ENCODE measurements at regions not wholly inside any gene's neighbourhood (a gene's known extent, or its start where the extent isn't known, plus 50 kb on each side); places are given as distances from the start of the nearest gene placed in this dataset.

DNA sequence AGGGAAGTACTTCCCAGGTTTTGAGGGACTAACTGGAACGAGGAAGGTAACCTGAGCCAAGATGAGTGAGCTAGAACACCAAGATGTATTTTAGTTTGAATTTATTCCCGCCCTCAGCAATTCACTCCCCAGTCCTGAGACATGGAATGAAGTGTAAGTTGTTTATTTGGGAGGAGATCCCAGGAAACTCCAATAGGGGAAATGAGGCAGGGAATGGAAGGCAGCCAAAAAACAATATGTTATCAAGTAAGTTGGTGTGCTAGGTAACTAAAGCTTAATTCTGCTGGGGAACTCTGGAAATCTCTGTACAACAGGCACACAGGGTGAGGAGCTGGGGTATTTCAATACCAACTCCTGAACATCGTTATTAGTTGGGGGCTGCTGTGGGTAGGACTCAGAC is 189.7 kb upstream of the HDAC9 start:
- Histone ChIP-seq H4K20me1 (ENCODE audit: insufficient read depth, low read length) (no peaks in the 10 kb centered on the region), H3K4me2 (ENCODE audit: low read length) (no peak overlapping the region), H3K79me2 (ENCODE audit: insufficient read depth, low read depth, low read length) (no peaks in the 10 kb centered on the region), H3K4me3 (ENCODE audit: low read depth, low read length, poor library complexity, severe bottlenecking) (no peak overlapping the region), H3K9me2 (ENCODE audit: insufficient read depth, low read length) (no peaks in the 10 kb centered on the region), H3K27ac (ENCODE audit: low read depth, low read length, poor library complexity, severe bottlenecking) (no peak overlapping the region), H3K9me3 (ENCODE audit: low read length) (no peaks in the 10 kb centered on the region), H2AFZ (ENCODE audit: low read length) (no peak overlapping the region), H3K36me3 (ENCODE audit: insufficient read depth, low read length) (no peaks in the 10 kb centered on the region), H3K4me1 (ENCODE audit: insufficient read depth, low read length, poor library complexity, severe bottlenecking) (no peaks in the 10 kb centered on the region)
- TF ChIP-seq EZH2phosphoT487 (IDR thresholded peaks at IDR 0.05; ENCODE audit: borderline replicate concordance, low read depth, low read length), result no peak
- TF ChIP-seq, protein P1, sequence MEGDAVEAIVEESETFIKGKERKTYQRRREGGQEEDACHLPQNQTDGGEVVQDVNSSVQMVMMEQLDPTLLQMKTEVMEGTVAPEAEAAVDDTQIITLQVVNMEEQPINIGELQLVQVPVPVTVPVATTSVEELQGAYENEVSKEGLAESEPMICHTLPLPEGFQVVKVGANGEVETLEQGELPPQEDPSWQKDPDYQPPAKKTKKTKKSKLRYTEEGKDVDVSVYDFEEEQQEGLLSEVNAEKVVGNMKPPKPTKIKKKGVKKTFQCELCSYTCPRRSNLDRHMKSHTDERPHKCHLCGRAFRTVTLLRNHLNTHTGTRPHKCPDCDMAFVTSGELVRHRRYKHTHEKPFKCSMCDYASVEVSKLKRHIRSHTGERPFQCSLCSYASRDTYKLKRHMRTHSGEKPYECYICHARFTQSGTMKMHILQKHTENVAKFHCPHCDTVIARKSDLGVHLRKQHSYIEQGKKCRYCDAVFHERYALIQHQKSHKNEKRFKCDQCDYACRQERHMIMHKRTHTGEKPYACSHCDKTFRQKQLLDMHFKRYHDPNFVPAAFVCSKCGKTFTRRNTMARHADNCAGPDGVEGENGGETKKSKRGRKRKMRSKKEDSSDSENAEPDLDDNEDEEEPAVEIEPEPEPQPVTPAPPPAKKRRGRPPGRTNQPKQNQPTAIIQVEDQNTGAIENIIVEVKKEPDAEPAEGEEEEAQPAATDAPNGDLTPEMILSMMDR (conservative IDR thresholded peaks at IDR 0.05; ENCODE audit: low read length), result no peak
- POLR2A ChIA-PET, result no interaction called here
- intact Hi-C loops (cut with micrococcal nuclease; ENCODE audit: unreplicated experiment), result no loop called here
- no peak for DNase-seq (ENCODE audit: low spot score)
- CTCF ChIA-PET (ENCODE audit: unreplicated experiment), result interaction anchor here (0.5 kb wide), 1 partner anchor 51 kb away, joined by 3 read pairs; no protein-coding TSS in a partner anchor
- no TSS peak for BruUV-seq (replicated peaks)

DNA sequence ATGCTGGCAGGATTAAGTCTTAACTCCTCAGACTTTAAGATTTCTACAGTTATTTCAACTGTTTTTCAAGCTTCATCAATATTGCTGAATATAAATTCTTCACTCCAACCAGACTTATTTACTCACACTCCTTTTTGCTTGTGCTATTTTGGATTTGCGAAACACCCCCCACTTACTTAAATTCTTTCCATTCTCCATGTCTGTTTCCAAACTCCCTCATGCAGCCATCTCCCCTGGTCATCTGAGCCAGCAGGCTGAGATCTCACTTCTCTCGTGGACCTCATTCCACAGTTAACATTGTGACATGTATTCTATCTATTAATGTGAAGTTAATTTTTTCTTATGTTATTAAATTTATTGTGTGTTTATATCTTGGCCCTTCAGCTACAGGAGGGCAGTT is 188.9 kb upstream of the HDAC9 start:
- TF ChIP-seq, protein P1 (conservative IDR thresholded peaks at IDR 0.05; ENCODE audit: low read length), result no peak
- no peak for TF ChIP-seq EZH2phosphoT487 (IDR thresholded peaks at IDR 0.05; ENCODE audit: borderline replicate concordance, low read depth, low read length)
- H3K4me3 ChIP-seq (ENCODE audit: low read depth, low read length, poor library complexity, severe bottlenecking), result no peak overlapping the region
- no peak for DNase-seq (ENCODE audit: low spot score)
- intact Hi-C loops (cut with micrococcal nuclease; ENCODE audit: unreplicated experiment), result no loop called here
- H3K4me1 ChIP-seq (ENCODE audit: insufficient read depth, low read length, poor library complexity, severe bottlenecking), result no peaks in the 10 kb centered on the region
- no peak overlapping the region for H2AFZ ChIP-seq (ENCODE audit: low read length)
- H3K36me3 ChIP-seq (ENCODE audit: insufficient read depth, low read length), result no peaks in the 10 kb centered on the region
- ChIA-PET CTCF (ENCODE audit: unreplicated experiment) (interaction anchor here (0.6 kb wide), 2 partner anchors 8 to 914 kb away, joined by 4 to 6 read pairs; no protein-coding TSS in a partner anchor), POLR2A (interaction anchor here (1.2 kb wide), 1 partner anchor 23 kb away, joined by 3 read pairs; no protein-coding TSS in a partner anchor)
- H3K79me2 ChIP-seq (ENCODE audit: insufficient read depth, low read depth, low read length), result no peaks in the 10 kb centered on the region
- H3K4me2 ChIP-seq (ENCODE audit: low read length), result no peak overlapping the region
- no peak overlapping the region for H3K27ac ChIP-seq (ENCODE audit: low read depth, low read length, poor library complexity, severe bottlenecking)
- no TSS peak for BruUV-seq (replicated peaks)
- no peaks in the 10 kb centered on the region for H4K20me1 ChIP-seq (ENCODE audit: insufficient read depth, low read length)
- H3K9me3 ChIP-seq (ENCODE audit: low read length), result no peaks in the 10 kb centered on the region
- no peaks in the 10 kb centered on the region for H3K9me2 ChIP-seq (ENCODE audit: insufficient read depth, low read length)

DNA sequence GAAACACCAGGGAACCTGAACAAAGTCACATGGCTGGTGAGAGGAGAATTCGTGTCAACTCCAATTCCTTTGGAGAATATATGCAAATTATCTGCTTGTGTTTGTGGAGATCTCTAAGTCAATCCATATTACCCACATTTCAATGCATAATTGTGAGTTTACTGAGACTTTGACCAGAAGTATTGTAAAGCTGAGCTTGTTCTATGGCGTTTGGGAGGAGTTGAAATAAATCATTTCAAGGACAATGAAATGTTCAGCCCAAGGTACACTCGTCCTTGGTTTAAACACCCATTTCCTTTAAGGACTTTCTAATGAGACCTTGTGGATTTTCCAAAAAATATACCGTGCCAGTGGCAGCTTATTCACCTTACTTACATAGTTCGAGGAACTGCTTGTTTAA is 186.6 kb upstream of the HDAC9 start:
- no peaks in the 10 kb centered on the region for H3K4me1 ChIP-seq (ENCODE audit: insufficient read depth, low read length, poor library complexity, severe bottlenecking)
- no peak overlapping the region for H2AFZ ChIP-seq (ENCODE audit: low read length)
- no peaks in the 10 kb centered on the region for H3K9me2 ChIP-seq (ENCODE audit: insufficient read depth, low read length)
- no peaks in the 10 kb centered on the region for H3K36me3 ChIP-seq (ENCODE audit: insufficient read depth, low read length)
- no peaks in the 10 kb centered on the region for H4K20me1 ChIP-seq (ENCODE audit: insufficient read depth, low read length)
- DNase-seq (ENCODE audit: low spot score), result no peak
- H3K79me2 ChIP-seq (ENCODE audit: insufficient read depth, low read depth, low read length), result no peaks in the 10 kb centered on the region
- no peaks in the 10 kb centered on the region for H3K9me3 ChIP-seq (ENCODE audit: low read length)
- no peak overlapping the region for H3K4me2 ChIP-seq (ENCODE audit: low read length)
- no peak for TF ChIP-seq EZH2phosphoT487 (IDR thresholded peaks at IDR 0.05; ENCODE audit: borderline replicate concordance, low read depth, low read length)
- TF ChIP-seq, protein P1 (conservative IDR thresholded peaks at IDR 0.05; ENCODE audit: low read length), result no peak
- CTCF ChIA-PET (ENCODE audit: unreplicated experiment), result no interaction called here
- H3K27ac ChIP-seq (ENCODE audit: low read depth, low read length, poor library complexity, severe bottlenecking), result no peak overlapping the region
- POLR2A ChIA-PET, result interaction anchor here (0.6 to 1.2 kb wide), 3 partner anchors 15 to 699 kb away, joined by 3 to 4 read pairs (median 3); no protein-coding TSS in a partner anchor
- H3K4me3 ChIP-seq (ENCODE audit: low read depth, low read length, poor library complexity, severe bottlenecking), result no peak overlapping the region
- BruUV-seq (replicated peaks), result no TSS peak
- intact Hi-C loops (cut with micrococcal nuclease; ENCODE audit: unreplicated experiment), result no loop called here
